HUES6 (cell line): ENCODE measurements at regions not wholly inside any gene's neighbourhood (a gene's known extent, or its start where the extent isn't known, plus 50 kb on each side); places are given as distances from the start of the nearest gene placed in this dataset.

Source experiments
- H3K27ac ChIP-seq: 2 replicates; pipeline ENCODE4 v1.7.0; 2013; ENCODE audit warnings: low read depth, mild to moderate bottlenecking, low read length, inconsistent platforms
- H3K27me3 ChIP-seq: 2 replicates; pipeline ENCODE4 v1.6.1; 2013; ENCODE audit warnings: low read length; ENCODE audit not compliant: control insufficient read depth, insufficient read depth
- H3K36me3 ChIP-seq: 2 replicates; pipeline ENCODE4 v1.6.1; 2013; ENCODE audit warnings: low read length; ENCODE audit not compliant: control insufficient read depth, insufficient read depth
- H3K4me1 ChIP-seq: 2 replicates; pipeline ENCODE4 v1.6.1; 2013; ENCODE audit warnings: low read length; ENCODE audit not compliant: control insufficient read depth, insufficient read depth
- H3K4me3 ChIP-seq: 2 replicates; pipeline ENCODE4 v1.5.1; 2013; ENCODE audit warnings: low read depth, low read length
- H3K9ac ChIP-seq: one replicate; pipeline ENCODE4 v1.6.1; 2013; ENCODE audit warnings: mild to moderate bottlenecking, low read length
- H3K9me3 ChIP-seq: 2 replicates; pipeline ENCODE4 v1.6.1; 2013; ENCODE audit warnings: low read depth, low read length; ENCODE audit not compliant: control insufficient read depth, insufficient read depth

GRCh38 chr9:88658311-88658822 is 123.4 kb downstream of the NXNL2 start:
- no peaks in the 10 kb centered on the region for H3K9me3 ChIP-seq

GRCh38 chr9:88659126-88659525 is 124.1 kb downstream of the NXNL2 start:
- Histone ChIP-seq H3K9ac (no peak overlapping the region), H3K4me1 (no peaks in the 10 kb centered on the region), H3K9me3 (no peaks in the 10 kb centered on the region), H3K4me3 (no peak overlapping the region), H3K27ac (no peak overlapping the region), H3K27me3 (no peaks in the 10 kb centered on the region), H3K36me3 (no peaks in the 10 kb centered on the region)

More at GRCh38 chr9:88658311-88658822, 123.4 kb downstream of the NXNL2 start:
- Histone ChIP-seq H3K9ac (no peak overlapping the region), H3K27ac (no peak overlapping the region), H3K4me3 (no peak overlapping the region), H3K4me1 (no peaks in the 10 kb centered on the region), H3K36me3 (no peaks in the 10 kb centered on the region), H3K27me3 (no peaks in the 10 kb centered on the region)

GRCh38 chr9:88660611-88661010 is 125.6 kb downstream of the NXNL2 start:
- no peaks in the 10 kb centered on the region for H3K9me3 ChIP-seq
- no peak overlapping the region for H3K27ac ChIP-seq
- no peak overlapping the region for H3K9ac ChIP-seq

DNA sequence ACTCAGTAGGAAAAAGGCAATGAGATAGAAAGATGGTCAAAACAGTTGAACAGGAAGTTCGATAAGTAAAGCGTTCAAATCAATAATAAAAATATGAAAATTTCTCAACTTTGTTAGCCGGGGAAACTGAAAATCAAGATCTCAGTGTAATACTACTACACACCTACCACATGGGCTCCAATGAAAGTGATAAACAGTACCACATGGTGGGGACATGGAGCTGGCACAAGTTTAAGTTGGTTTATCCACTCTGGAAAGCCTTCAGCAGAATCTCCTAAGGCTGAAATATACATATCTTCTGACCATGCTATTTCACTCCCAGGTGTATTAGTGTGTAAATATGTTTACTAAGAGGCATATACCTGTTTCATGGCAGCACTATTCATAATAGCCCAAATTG is 126.8 kb downstream of the NXNL2 start:
- Histone ChIP-seq H3K27me3 (no peaks in the 10 kb centered on the region), H3K36me3 (no peaks in the 10 kb centered on the region), H3K4me1 (no peaks in the 10 kb centered on the region; the same call in 1 of the 2 replicates), H3K4me3 (no peak overlapping the region), H3K27ac (no peak overlapping the region), H3K9me3 (no peaks in the 10 kb centered on the region), H3K9ac (no peak overlapping the region)

More at GRCh38 chr9:88660611-88661010, 125.6 kb downstream of the NXNL2 start:
- Histone ChIP-seq H3K4me3 (no peak overlapping the region), H3K4me1 (no peaks in the 10 kb centered on the region; the same call in 1 of the 2 replicates), H3K27me3 (no peaks in the 10 kb centered on the region), H3K36me3 (no peaks in the 10 kb centered on the region)

- H3K27me3 ChIP-seq, result no peaks in the 10 kb centered on the region
- H3K4me3 ChIP-seq, result no peak overlapping the region
- no peaks in the 10 kb centered on the region for H3K9me3 ChIP-seq
- no peak overlapping the region for H3K9ac ChIP-seq
- no peaks in the 10 kb centered on the region for H3K36me3 ChIP-seq
- no peaks in the 10 kb centered on the region; the same call in 1 of the 2 replicates for H3K4me1 ChIP-seq
- no peak overlapping the region for H3K27ac ChIP-seq
These were observed 128.9 kb downstream of the NXNL2 start for GRCh38 chr9:88663771-88664419.

- Histone ChIP-seq H3K4me3 (no peak overlapping the region), H3K4me1 (no peaks in the 10 kb centered on the region; the same call in 1 of the 2 replicates), H3K27ac (no peak overlapping the region), H3K9me3 (no peaks in the 10 kb centered on the region), H3K36me3 (no peaks in the 10 kb centered on the region), H3K27me3 (no peaks in the 10 kb centered on the region), H3K9ac (no peak overlapping the region)
These were observed 129.8 kb downstream of the NXNL2 start for GRCh38 chr9:88664773-88665172.

- H3K36me3 ChIP-seq, result no peaks in the 10 kb centered on the region
- no peak overlapping the region for H3K9ac ChIP-seq
- no peaks in the 10 kb centered on the region for H3K27me3 ChIP-seq
- no peak overlapping the region for H3K4me3 ChIP-seq
- H3K9me3 ChIP-seq, result no peaks in the 10 kb centered on the region
- H3K27ac ChIP-seq, result no peak overlapping the region
- no peaks in the 10 kb centered on the region for H3K4me1 ChIP-seq
These were observed 138.1 kb downstream of the NXNL2 start for GRCh38 chr9:88672874-88673689.

- no peaks in the 10 kb centered on the region for H3K36me3 ChIP-seq
- H3K4me1 ChIP-seq, result no peaks in the 10 kb centered on the region
- H3K27me3 ChIP-seq, result no peaks in the 10 kb centered on the region
- no peaks in the 10 kb centered on the region for H3K9me3 ChIP-seq
- H3K27ac ChIP-seq, result no peak overlapping the region
- no peak overlapping the region for H3K4me3 ChIP-seq
- H3K9ac ChIP-seq, result no peak overlapping the region
These were observed 138.9 kb downstream of the NXNL2 start for GRCh38 chr9:88673886-88674285.

DNA sequence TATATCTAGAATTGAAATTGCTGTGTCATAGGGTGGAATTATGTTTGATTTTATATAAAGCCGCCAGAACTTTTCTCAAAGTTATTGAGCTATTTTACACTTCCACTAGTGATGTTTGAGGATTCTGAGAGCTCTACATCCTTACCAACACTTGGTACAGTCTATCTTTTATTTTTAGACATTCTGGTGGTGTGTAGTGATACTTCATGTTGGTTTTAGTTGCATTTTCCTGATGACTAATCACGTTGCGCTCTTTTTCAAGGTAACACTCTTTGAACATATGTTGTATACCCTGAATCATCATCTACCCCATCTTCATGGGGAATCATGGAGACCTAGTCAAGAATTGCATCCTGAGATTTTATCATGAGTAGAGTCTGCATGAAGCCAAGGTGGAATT is 141.7 kb downstream of the NXNL2 start:
- H3K27ac ChIP-seq, result no peak overlapping the region
- no peak overlapping the region for H3K9ac ChIP-seq
- no peaks in the 10 kb centered on the region for H3K9me3 ChIP-seq
- no peaks in the 10 kb centered on the region for H3K4me1 ChIP-seq
- H3K36me3 ChIP-seq, result no peaks in the 10 kb centered on the region
- no peaks in the 10 kb centered on the region for H3K27me3 ChIP-seq
- H3K4me3 ChIP-seq, result no peak overlapping the region

DNA sequence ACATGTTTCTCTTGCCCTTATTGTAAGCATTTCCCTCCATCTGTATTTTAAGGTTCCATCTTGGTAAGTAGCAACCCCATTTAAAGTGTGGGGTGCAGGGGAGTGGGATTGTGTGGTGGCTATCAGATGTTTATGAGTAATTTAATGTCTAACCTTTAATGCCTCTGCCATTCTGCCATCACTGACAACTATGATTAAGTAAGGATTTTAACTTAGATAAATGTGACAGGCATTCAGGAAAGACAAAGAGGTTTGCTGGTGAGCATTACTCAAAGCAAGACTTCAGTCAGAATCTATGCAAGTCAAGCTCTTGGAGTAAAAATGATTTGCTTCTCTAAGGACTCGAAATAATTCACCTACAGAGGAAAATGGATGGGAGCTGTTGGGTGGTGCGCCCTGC is 143.0 kb downstream of the NXNL2 start:
- Histone ChIP-seq H3K9ac (no peak overlapping the region), H3K4me1 (no peaks in the 10 kb centered on the region), H3K27me3 (no peaks in the 10 kb centered on the region), H3K9me3 (no peaks in the 10 kb centered on the region), H3K4me3 (no peak overlapping the region), H3K27ac (no peak overlapping the region), H3K36me3 (no peaks in the 10 kb centered on the region)

- Histone ChIP-seq H3K36me3 (no peaks in the 10 kb centered on the region), H3K9me3 (no peaks in the 10 kb centered on the region), H3K27ac (no peak overlapping the region), H3K9ac (no peak overlapping the region), H3K4me3 (no peak overlapping the region), H3K27me3 (no peaks in the 10 kb centered on the region), H3K4me1 (no peaks in the 10 kb centered on the region)
These were observed 143.5 kb downstream of the NXNL2 start for GRCh38 chr9:88678431-88678830.
